Glomerular endothelial cell (primary cell): ENCODE measurements at regions not wholly inside any gene's neighbourhood (a gene's known extent, or its start where the extent isn't known, plus 50 kb on each side); places are given as distances from the start of the nearest gene placed in this dataset.
"Not testable (repeated sequence)": the region's sequence is repeated elsewhere in the genome, so short reads cannot be mapped to it uniquely, and the experiment has no call there.

Experiments used
- DNase-seq: peaks from one replicate; pipeline ENCODE4 v3.0.0-alpha.2; 2011; ENCODE audit warnings: low read depth, low spot score; ENCODE audit errors: extremely low read depth

DNA sequence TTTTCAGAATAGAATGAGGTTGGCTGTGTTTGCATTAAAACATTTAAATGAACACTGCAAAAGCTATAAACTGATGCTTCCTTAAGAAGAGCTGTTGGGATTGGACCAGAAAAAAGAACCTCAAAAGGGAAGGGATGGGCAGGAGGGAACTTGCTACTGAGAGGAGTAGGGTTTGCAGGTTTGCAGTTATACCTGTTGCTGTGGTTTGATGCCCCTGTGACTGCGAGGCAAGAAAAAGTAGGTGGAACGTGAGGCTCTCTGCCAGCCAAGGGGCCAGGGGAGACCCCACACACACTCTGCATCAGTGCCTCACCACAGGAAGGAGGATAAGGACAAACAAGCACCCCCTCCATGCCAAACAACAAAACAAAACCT is 197.2 kb downstream of the BCAS1 start:
- DNase-seq, result no peak

DNA sequence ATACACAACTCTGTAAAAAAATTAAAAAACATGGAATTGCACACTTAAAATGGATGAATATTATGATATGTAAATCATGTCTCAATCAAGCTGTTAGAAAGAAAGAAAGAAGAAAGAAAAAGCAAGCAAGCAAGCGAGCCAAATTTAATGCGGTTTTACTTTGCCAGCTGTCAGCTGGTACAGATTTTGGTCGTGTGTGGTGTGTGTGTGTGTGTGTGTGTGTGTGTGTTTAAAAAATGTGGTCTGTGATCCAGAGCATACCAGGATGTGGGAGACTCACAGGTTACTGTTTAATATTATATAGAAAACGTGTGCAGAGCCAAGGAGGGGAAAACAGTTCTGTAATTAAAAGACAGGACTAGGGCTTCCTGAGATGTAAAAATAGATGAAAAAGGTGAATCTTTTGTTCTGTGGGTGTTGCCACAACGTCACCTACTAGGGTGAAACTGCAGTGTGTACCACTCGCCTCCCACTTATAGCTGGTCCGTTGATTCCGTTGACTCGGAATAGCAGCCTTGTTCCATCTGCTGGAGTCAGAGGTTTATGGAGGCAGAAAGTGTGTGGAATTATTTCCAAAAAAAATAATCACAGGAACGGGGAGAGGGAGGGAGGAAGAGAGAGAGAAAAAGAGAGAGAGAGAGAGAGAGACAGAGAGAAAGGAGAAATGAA is 197.7 kb downstream of the BCAS1 start:
- DNase-seq, result no peak

DNA sequence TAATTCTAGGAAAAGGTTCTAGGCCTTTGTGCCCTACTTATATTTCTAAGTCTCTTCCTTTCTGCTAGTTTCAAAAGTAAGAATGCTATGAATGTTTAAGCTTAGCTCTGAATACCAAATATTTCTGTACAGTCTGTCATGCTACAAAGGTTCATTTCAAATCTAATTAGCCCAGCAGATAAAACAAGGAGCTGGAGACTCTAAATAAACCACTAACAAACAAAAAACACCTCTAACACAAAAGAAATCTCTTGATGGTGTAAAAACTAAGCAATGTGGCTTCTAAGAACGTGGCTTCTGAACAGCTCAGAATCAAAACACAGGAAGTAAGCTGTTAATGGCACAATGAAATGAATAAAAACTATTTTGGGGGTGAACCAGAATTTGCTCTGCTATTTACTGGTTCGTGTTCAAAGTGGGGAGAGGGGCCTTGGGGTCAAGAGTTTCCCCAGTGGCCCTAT is 198.3 kb downstream of the BCAS1 start:
- no peak for DNase-seq

DNA sequence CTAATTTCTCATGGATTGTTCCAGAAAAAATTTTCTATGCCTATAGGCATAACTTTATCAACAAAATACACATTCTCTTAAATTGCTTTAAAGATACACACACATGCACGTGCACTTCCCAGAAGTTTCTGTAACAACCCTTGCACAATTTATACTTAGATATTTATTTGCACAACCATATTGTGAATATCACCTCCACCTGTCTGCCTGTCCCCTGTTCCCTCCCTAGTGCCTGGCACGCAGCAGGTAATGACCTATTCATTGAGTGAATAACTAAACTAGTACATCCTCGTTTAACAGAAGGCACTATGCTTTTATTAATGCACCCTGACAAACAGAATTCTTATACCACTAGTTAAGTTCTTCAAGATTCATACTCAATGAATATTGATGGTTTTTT is 198.9 kb downstream of the BCAS1 start:
- DNase-seq, result no peak

DNA sequence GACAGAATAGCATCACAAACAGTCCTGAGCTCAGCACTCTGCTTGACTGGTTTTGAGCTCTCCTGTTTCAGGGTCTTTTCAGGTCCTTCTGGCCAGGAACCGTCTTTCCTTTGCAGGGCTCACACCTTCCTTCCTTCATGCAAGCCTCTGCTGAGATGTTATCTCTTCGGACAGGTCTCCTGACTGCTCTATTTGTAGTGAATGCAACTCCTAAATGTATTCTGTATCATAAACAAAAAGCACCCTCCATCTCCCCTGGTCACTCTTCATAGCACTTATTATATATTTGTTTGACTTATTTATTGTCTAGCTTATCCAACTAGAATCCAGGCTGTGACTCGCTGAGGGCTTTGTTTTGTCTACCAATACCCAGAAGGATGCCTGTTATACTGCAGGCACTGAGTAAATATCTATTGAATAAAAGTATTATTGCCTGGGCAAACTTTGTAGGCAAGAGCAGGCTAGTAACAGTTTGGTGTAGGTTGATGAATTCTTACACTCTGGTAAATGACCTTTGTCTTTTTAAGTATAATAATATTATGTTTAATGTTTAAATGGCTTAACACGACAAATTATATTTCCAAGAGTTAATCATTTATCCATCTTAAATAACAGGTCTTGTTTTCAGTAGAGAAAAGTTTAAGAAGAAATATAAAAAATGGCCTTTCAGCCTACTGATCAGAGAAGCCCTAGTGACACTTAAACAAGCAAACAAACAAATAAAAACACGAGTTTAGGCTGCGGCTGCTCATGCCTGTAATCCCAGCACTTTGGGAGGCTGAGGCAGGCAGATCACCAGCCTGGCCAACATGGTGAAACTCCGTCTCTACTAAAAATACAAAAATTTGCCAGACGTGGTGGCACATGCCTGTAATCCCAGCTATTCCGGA is 199.7 kb downstream of the BCAS1 start:
- DNase-seq, result no peak

DNA sequence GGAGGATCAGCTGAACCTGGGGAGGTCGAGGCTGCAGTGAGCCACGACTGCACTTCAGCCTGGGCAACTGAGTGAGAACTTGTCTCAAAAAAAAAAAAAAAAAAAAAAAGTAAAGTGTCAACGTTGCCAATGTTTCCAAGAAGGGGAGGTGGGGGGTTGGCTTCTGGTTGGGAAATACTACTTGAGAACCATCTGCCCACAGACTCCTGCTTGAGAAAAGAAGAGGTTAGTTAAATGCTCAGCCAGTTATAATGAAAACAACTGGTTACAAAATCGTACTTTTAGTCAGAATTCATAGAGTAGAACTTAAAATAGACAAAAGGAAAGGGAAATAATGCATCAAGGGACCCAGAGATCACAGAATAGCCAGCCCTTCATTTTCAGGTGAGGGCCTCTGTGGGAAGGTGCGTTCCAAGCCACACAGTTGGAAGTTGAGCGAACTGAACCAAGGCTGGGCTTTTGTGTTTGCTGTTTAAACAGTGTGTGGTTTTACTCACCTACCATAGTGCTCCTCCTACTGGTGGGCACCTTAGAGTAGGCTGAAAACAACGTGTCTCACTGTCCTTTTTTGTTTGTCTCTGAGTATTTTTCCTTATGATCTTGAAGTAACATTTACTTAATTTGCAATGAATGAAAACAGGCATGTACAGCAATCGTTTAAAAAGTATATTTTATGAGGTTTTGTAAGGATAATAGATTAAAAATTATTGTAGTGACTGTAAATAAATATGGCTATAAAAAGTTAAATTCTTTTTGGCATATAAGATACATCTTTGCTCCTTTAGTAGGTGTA is 200.7 kb downstream of the BCAS1 start:
- DNase-seq, result peak; percentile 69

DNA sequence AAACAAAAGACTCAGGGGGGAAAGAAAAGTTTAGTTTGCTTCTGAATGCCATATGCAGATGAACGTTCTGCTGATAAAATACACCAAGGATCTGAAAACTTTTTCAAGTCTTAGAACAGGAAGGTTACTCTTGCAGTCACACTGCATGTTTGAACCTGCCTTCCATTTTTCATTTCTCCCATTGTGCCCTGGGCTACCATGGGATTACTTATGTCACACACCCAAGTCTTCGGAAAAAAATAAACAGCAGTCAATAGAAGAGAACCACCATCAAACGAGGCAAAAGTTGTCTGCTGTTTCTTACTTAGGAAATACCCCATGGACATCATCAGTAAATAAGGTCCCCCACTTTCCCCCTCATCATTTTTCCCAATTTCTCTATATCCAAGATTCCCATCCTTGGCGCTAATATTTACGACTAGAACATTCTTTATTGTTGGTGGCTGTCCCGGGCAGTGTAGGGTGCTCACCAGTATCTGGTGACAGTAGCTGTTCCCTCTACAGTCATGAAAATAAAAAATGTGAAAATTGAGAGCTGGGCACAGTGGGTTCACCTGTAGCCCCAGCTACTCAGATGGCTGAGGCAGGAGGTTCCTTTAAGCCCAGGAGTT is 202.5 kb downstream of the BCAS1 start:
- no peak for DNase-seq

DNA sequence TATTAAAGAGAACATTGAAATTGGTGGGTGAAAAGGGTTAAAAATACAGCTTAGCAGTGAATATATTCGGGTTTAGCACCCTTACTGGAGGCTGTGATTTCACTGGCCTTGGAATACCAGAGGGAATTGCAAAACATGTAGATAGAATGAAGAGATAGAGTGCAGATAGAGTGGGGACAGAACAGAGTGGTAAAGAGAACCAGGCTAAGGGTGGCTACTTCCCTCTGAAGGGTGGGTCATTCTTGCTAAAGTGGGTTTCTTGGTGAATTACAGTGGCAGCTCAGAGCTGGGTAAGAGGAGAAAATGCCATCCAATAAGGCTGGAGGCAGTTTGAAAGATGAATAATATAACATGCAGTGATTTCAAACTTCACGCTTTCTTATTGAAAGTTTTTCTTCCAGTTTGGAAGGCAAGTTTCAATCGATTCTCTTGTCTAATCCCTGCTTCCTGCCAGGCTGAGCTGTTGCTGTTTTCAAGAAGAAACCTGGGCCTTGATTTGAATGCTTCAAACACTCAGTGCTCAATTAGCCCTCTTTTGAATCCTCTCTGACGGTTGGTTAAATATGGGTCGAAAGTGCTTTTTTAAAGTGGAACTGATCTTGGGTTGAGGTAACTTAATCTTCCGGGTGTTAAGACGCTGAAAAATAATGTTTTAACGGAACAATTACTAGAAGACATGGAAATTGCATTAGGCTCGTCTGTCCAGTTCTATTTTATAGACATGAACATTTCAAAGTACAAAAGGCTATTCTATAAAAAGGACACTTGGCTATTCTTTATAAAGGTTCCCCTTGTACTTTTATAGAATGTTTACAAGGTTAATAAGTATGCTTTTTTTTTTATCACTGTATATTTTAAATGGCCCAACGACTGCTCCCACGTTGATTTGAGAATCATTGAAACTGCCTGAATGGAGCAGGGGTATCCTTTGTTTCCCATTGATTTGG is 203.3 kb downstream of the BCAS1 start:
- DNase-seq, result no peak

DNA sequence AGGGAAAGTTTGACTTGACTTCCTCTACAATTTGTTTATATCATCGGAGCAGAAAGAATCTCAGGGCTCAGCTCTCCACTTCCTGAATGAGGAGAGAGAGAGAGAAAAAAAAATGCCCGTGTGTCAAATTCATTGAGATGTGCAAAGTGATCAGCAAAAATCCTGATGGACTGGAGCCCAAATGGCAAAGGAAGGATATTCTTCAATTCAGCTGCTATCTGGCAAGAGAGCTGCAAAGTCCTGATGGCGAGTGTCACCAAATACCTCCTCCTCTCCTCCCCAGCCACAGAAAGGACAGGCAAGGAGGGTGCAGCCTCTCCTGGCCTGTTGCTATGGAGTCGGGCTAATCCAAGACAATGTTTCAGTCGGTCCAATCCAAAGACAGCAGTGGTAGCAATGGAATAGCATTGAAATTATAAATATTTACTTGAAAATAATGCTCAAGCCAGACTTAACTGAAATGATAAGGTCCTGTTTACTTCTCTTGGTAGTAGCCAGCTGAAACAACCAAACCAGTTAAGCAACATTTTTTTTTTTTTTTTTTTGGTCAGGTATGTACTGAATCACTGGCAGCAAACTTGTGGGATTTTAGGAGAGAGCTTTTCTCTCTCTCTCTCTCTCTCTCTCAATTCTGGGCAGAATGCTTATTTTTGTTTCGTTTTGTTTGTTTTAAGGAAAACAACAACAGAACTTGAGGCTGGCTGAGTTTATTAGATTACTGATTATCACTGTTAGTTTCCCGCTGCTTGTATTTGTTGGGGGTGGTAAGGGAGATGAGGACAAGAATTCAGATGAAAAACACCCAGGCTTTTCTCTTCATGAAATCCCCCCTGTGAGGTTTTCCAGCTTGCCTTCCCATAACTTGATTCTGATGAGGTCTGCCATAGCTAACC is 204.2 kb downstream of the BCAS1 start:
- no peak for DNase-seq

DNA sequence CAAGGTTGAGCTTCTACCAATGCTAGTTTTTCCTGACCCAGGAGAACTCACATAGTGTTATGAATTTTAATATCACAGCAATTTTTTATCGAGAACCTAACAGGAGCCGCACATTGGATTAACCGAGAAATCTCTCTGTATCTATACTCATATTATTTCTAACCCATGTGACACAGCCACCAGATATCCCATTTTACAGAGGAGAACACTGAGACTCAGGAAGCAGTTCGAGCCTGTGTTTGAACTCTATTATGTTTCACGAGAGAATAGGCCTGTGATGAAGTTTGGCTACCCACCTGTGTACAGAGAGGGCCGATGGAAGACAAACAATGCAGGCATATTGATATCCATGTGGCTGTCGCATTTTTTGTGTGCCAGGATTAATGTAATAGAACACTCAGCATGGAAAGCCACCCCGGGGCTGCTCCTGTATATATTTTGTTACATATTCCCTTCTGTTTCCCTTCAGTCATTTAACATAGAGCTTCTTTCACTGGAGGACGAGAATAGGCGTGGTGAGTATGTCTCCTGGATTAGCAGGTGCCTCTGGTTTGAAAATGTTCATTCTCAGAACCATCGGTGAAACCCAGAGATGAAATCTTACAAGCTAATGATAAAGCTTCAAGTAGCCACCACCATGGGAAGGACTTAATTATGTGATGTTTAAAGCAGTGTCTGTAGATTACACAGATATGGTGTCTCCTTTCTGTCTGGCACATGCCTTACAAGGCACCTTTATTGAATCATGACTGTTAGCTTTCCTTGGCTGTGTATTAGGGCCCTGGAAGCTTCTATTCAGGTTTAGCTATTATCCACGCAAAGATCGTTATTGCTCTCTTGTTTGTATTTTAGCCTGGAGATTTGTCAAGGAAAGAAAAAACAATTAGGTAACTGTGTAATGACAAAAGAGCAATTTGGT is 205.4 kb downstream of the BCAS1 start:
- DNase-seq, result not testable (repeated sequence)

DNA sequence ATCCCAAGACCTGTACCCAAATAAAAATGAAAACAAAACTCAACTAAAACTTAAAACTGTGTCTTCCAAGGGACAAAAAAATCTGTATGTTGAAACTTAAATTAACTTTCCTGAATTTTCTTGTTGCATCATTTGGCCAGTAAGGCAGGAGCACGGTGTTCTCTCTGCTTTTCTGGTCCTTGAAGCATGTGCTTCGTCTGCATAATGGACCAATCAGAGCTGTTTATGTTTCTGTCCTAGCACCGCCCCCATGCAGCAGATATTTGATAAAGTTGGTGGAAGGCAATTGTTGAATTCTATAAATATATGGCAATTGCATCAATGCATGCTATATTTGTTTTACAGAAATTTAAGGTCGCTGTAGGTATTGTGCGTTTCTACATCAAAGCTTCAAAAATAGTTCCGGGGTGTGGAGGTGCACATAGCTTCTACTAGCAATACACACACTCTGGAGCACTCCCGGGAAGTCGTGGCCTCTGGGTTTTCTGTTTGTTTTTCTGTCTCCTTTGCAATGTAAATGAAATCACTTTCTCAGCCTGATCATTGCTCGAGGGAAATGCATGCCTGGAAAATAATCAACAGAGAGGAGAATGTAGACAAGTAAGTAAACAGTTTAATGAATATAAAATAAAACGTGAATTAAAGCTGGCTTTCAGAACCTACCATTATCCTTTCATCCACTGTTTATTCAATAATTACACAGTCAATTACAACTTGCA is 206.3 kb downstream of the BCAS1 start:
- not testable (repeated sequence) for DNase-seq

DNA sequence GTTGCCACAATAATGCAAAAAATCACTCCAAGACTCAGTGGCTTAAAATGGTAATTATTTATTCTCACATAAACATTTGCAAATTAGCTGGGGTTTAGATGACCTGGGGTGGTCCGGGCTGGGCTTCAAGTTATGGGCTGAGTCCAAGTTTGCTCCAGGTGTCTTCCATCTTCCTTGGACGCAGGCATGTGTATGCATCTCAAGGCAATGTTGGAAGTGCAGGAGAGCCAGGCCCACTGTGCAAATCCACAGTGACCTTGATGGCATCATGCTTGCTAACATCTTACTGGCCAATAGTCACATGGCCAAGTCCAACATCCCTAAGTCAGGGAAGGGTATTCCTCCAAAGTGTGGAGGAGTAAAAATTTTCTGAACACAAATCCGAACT is 206.9 kb downstream of the BCAS1 start:
- DNase-seq, result not testable (repeated sequence)

DNA sequence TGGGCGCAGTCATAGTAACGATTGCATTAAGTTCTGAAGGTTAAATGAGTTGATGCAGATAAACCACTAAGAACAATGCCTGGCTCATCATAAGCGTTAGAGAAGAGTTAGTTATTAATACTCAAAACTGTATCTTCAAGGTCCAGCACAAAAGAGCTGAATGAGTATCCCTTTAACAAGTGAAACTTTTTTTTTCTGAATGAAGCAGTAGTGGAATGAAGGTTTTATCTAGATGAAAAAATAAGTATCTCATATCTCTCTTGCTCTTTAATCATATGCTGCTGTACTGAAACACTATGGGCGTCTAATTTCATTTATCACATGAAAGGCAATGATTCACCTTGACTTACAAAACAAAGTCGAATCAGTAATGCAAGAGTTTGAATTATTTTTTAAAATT is 207.4 kb downstream of the BCAS1 start:
- not testable (repeated sequence) for DNase-seq

DNA sequence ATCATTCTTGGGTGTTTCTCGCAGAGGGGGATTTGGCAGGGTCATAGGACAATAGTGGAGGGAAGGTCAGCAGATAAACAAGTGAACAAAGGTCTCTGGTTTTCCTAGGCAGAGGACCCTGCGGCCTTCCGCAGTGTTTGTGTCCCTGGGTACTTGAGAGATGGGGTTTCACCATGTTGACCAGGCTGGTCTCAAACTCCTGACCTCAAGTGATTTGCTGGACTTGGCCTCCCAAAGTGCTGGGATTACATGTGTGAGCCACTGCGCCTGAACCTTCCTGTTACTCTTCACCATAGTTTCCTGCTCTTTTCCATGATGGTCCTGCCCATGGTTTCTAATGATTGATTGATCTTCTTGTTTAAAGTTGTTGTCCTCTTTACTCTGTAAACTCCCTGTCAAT is 207.9 kb downstream of the BCAS1 start:
- not testable (repeated sequence) for DNase-seq

DNA sequence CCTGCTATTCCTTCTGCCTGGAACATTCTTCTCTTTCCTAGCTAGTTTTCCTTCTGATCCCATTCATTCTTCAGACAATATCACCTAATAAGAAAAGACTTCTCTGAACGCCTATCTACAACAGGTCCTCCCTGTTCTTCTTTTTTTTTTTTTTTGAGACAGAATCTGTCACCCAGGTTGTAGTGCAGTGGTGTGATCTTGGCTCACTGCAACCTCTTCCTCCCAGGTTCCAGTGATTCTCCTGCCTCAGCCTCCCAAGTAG is 208.3 kb downstream of the BCAS1 start:
- not testable (repeated sequence) for DNase-seq

DNA sequence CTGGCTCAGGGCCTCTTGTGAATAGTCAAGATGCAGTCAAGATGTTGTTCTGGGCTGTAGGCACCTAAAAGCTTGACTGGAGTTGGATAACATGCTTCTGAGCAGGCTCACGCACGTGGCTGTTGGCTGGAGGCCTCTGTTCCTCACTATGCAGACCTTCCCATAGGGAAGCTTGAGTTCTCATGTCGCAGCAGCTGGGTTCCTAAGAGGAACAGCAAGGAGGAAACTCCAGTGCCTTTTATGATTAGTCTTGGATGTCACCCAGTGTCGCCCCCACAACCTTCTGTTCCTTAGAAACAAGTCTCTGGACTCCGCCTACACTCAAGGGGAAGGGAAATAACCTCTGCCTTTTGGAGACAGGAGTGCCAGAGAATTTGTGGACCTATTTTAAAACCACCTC is 210.7 kb downstream of the BCAS1 start:
- DNase-seq, result no peak

DNA sequence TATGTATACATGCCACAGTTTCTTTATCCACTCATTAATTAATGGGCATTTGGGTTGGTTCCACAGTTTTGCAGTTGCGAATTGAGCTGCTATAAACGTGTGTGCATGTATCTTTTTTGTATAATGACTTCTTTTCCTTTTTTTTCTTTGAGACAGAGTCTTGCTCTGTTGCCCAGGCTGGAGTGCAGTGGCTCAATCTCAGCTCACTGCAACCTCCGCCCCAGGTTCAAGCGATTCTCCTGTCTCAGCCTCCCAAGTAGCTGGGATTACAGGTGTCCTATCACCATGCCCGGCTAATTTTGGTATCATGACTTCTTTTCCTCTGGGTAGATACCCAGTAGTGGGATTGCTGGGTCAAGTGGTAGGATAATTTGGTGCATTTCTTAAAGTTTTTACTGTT is 211.4 kb downstream of the BCAS1 start:
- DNase-seq, result not testable (repeated sequence)
